ENCODE measurements at regions not wholly inside any gene's neighbourhood (a gene's known extent, or its start where the extent isn't known, plus 50 kb on each side); places are given as distances from the start of the nearest gene placed in this dataset.
"Not testable (repeated sequence)": the region's sequence is repeated elsewhere in the genome, so short reads cannot be mapped to it uniquely, and the experiment has no call there.

- not testable (repeated sequence) for H4K8ac ChIP-seq (ENCODE audit: low read depth, low read length); DNase-seq; H3K18ac ChIP-seq (ENCODE audit: low read length); H2AFZ ChIP-seq (ENCODE audit: insufficient read depth, low read length, poor library complexity); H2BK12ac ChIP-seq (ENCODE audit: low read length); H4K12ac ChIP-seq (ENCODE audit: low read depth, low read length); H3K27me3 ChIP-seq (ENCODE audit: insufficient read depth, low read length); H3K4me3 ChIP-seq (ENCODE audit: low read depth, low read length); H4K91ac ChIP-seq (ENCODE audit: low read depth, low read length); H3K23ac ChIP-seq (ENCODE audit: low read length); H3K4me2 ChIP-seq (ENCODE audit: low read length); H3K4ac ChIP-seq (ENCODE audit: low read depth, low read length); H3K79me1 ChIP-seq (ENCODE audit: low read length); H3K4me1 ChIP-seq (ENCODE audit: control insufficient read depth in 1 of 2, insufficient read depth in 2 of 2, low read length in 2 of 2); H3K79me2 ChIP-seq (ENCODE audit: control insufficient read depth, insufficient read depth, low read length, poor library complexity); H3K9ac ChIP-seq (ENCODE audit: low read length); H3K9me3 ChIP-seq (ENCODE audit: insufficient read depth, low read depth, low read length); H3K36me3 ChIP-seq (ENCODE audit: control insufficient read depth in 1 of 2, insufficient read depth in 2 of 2, low read length in 2 of 2); H3K27ac ChIP-seq (ENCODE audit: low read depth, low read length); H3K14ac ChIP-seq (ENCODE audit: low read length); H2AK5ac ChIP-seq (ENCODE audit: low read length); H2BK120ac ChIP-seq (ENCODE audit: insufficient read depth, low read length, poor library complexity); H2BK5ac ChIP-seq (ENCODE audit: low read depth, low read length, poor library complexity)
- no CpG with 5 or more reads among the region's 41 CpGs for WGBS (ENCODE audit: extremely low coverage, insufficient coverage, insufficient read length)
These were observed 259.4 kb downstream of the KTN1 start for GRCh38 chr14:55839301-55839947.

- Histone ChIP-seq H3K4me1 (ENCODE audit: control insufficient read depth in 1 of 2, insufficient read depth in 2 of 2, low read length in 2 of 2) (no peaks in the 10 kb centered on the region), H4K91ac (ENCODE audit: low read depth, low read length) (no peak overlapping the region), H3K4ac (ENCODE audit: low read depth, low read length) (no peak overlapping the region), H3K4me2 (ENCODE audit: low read length) (no peak overlapping the region), H3K9me3 (ENCODE audit: insufficient read depth, low read depth, low read length) (peaks cover 7% of the 10 kb centered on the region), H4K12ac (ENCODE audit: low read depth, low read length) (no peak overlapping the region), H3K27ac (ENCODE audit: low read depth, low read length) (no peak overlapping the region), H2BK5ac (ENCODE audit: low read depth, low read length, poor library complexity) (no peak overlapping the region), H3K23ac (ENCODE audit: low read length) (no peak overlapping the region), H4K8ac (ENCODE audit: low read depth, low read length) (no peak overlapping the region), H3K18ac (ENCODE audit: low read length) (no peak overlapping the region), H2BK120ac (ENCODE audit: insufficient read depth, low read length, poor library complexity) (no peak overlapping the region), H3K4me3 (ENCODE audit: low read depth, low read length) (no peak overlapping the region), H3K79me2 (ENCODE audit: control insufficient read depth, insufficient read depth, low read length, poor library complexity) (no peaks in the 10 kb centered on the region), H2BK12ac (ENCODE audit: low read length) (no peak overlapping the region), H2AFZ (ENCODE audit: insufficient read depth, low read length, poor library complexity) (no peak overlapping the region), H2AK5ac (ENCODE audit: low read length) (no peak overlapping the region), H3K14ac (ENCODE audit: low read length) (no peak overlapping the region), H3K36me3 (ENCODE audit: control insufficient read depth in 1 of 2, insufficient read depth in 2 of 2, low read length in 2 of 2) (no peaks in the 10 kb centered on the region), H3K9ac (ENCODE audit: low read length) (no peak overlapping the region), H3K79me1 (ENCODE audit: low read length) (no peaks in the 10 kb centered on the region), H3K27me3 (ENCODE audit: insufficient read depth, low read length) (no peaks in the 10 kb centered on the region)
- peak; percentile 56 to 75 for DNase-seq
- no CpG with 5 or more reads among the region's 6 CpGs for WGBS (ENCODE audit: extremely low coverage, insufficient coverage, insufficient read length)
These were observed 260.8 kb downstream of the KTN1 start for GRCh38 chr14:55840821-55841220.

GRCh38 chr14:55841625-55842024 is 261.6 kb downstream of the KTN1 start:
- WGBS (ENCODE audit: extremely low coverage, insufficient coverage, insufficient read length), result no CpG with 5 or more reads among the region's 6 CpGs
- H2BK12ac ChIP-seq (ENCODE audit: low read length), result no peak overlapping the region
- no peak overlapping the region for H3K9ac ChIP-seq (ENCODE audit: low read length)
- no peak overlapping the region for H3K4ac ChIP-seq (ENCODE audit: low read depth, low read length)
- no peaks in the 10 kb centered on the region for H3K79me1 ChIP-seq (ENCODE audit: low read length)
- no peak overlapping the region for H4K91ac ChIP-seq (ENCODE audit: low read depth, low read length)
- no peak overlapping the region for H2BK120ac ChIP-seq (ENCODE audit: insufficient read depth, low read length, poor library complexity)
- no peak overlapping the region for H4K12ac ChIP-seq (ENCODE audit: low read depth, low read length)
- no peaks in the 10 kb centered on the region for H3K27me3 ChIP-seq (ENCODE audit: insufficient read depth, low read length)
- H3K4me1 ChIP-seq (ENCODE audit: control insufficient read depth in 1 of 2, insufficient read depth in 2 of 2, low read length in 2 of 2), result no peaks in the 10 kb centered on the region
- H2BK5ac ChIP-seq (ENCODE audit: low read depth, low read length, poor library complexity), result no peak overlapping the region
- H3K23ac ChIP-seq (ENCODE audit: low read length), result no peak overlapping the region
- peaks cover 8% of the 10 kb centered on the region for H3K9me3 ChIP-seq (ENCODE audit: insufficient read depth, low read depth, low read length)
- no peak overlapping the region for H3K4me2 ChIP-seq (ENCODE audit: low read length)
- no peak overlapping the region for H3K27ac ChIP-seq (ENCODE audit: low read depth, low read length)
- no peaks in the 10 kb centered on the region for H3K36me3 ChIP-seq (ENCODE audit: control insufficient read depth in 1 of 2, insufficient read depth in 2 of 2, low read length in 2 of 2)
- H2AK5ac ChIP-seq (ENCODE audit: low read length), result no peak overlapping the region
- DNase-seq, result no peak
- H3K4me3 ChIP-seq (ENCODE audit: low read depth, low read length), result no peak overlapping the region
- no peak overlapping the region for H3K14ac ChIP-seq (ENCODE audit: low read length)
- H2AFZ ChIP-seq (ENCODE audit: insufficient read depth, low read length, poor library complexity), result no peak overlapping the region
- no peak overlapping the region for H4K8ac ChIP-seq (ENCODE audit: low read depth, low read length)
- H3K18ac ChIP-seq (ENCODE audit: low read length), result no peak overlapping the region
- no peaks in the 10 kb centered on the region for H3K79me2 ChIP-seq (ENCODE audit: control insufficient read depth, insufficient read depth, low read length, poor library complexity)

GRCh38 chr14:55843718-55844403 is 263.9 kb downstream of the KTN1 start:
- Histone ChIP-seq H3K79me1 (ENCODE audit: low read length) (no peaks in the 10 kb centered on the region), H3K4me1 (ENCODE audit: control insufficient read depth in 1 of 2, insufficient read depth in 2 of 2, low read length in 2 of 2) (no peaks in the 10 kb centered on the region), H3K18ac (ENCODE audit: low read length) (no peak overlapping the region), H2BK5ac (ENCODE audit: low read depth, low read length, poor library complexity) (no peak overlapping the region), H2AFZ (ENCODE audit: insufficient read depth, low read length, poor library complexity) (no peak overlapping the region), H3K36me3 (ENCODE audit: control insufficient read depth in 1 of 2, insufficient read depth in 2 of 2, low read length in 2 of 2) (no peaks in the 10 kb centered on the region), H3K79me2 (ENCODE audit: control insufficient read depth, insufficient read depth, low read length, poor library complexity) (no peaks in the 10 kb centered on the region), H2BK12ac (ENCODE audit: low read length) (no peak overlapping the region), H4K12ac (ENCODE audit: low read depth, low read length) (no peak overlapping the region), H3K9me3 (ENCODE audit: insufficient read depth, low read depth, low read length) (peaks cover 8% of the 10 kb centered on the region), H3K14ac (ENCODE audit: low read length) (no peak overlapping the region), H2AK5ac (ENCODE audit: low read length) (no peak overlapping the region), H3K4ac (ENCODE audit: low read depth, low read length) (no peak overlapping the region), H3K4me3 (ENCODE audit: low read depth, low read length) (no peak overlapping the region), H2BK120ac (ENCODE audit: insufficient read depth, low read length, poor library complexity) (no peak overlapping the region), H3K4me2 (ENCODE audit: low read length) (no peak overlapping the region), H4K91ac (ENCODE audit: low read depth, low read length) (no peak overlapping the region), H4K8ac (ENCODE audit: low read depth, low read length) (no peak overlapping the region), H3K27me3 (ENCODE audit: insufficient read depth, low read length) (no peaks in the 10 kb centered on the region), H3K9ac (ENCODE audit: low read length) (no peak overlapping the region), H3K27ac (ENCODE audit: low read depth, low read length) (no peak overlapping the region), H3K23ac (ENCODE audit: low read length) (no peak overlapping the region)
- WGBS (ENCODE audit: extremely low coverage, insufficient coverage, insufficient read length), result no CpG with 5 or more reads among the region's 8 CpGs
- DNase-seq, result no peak

Measured in trophoblast cell (in vitro differentiated cells and primary cell).